ENCODE measurements at regions not wholly inside any gene's neighbourhood (a gene's known extent, or its start where the extent isn't known, plus 50 kb on each side); places are given as distances from the start of the nearest gene placed in this dataset.
"Not testable (repeated sequence)": the region's sequence is repeated elsewhere in the genome, so short reads cannot be mapped to it uniquely, and the experiment has no call there.

DNA sequence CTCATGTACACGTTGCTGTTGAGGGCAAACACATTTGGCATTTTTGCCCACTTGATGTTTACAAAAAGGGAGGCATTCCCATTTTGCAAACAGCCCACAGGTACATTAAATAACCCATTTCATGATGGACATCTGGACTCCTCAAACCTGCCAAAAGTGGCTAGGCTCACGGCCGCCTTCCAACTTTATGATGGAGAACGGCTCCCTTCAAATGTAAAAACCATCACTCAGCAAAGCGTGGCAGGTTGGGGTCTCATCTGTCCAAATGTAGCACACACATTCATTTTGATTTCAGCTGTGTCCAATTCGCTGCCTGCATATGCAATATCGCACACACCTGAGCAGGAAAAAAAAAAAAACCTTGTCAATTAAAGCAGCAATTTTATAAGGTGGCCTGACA, 417.8 kb downstream of the TMEM114 start:
- no peak for DNase-seq
- no peak for ATAC-seq
- intact Hi-C loops (cut with DNase I), result loop anchor here in 1 of 2 donors (5.0 kb wide), 2 partner anchors 905 to 1145 kb away; no protein-coding TSS in a partner anchor

DNA sequence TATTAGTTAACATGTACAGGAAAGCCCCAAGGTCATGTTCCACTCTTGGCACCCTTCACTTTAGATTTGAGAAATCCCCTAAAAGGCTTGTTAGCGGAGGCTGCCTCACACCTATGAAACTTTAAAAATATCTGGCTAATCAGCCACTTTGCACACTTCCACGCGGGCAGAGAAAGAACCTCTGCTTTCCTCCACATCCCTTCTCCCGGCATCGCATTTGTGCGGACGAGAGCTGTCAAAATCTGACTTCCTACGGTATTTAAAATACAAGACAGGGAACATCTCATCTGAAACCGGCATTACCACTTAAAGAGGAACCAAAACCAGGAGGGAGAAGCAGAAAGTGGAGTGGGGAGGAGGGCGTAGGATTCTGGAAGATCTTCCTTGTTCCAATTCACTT, 422.3 kb downstream of the TMEM114 start:
- ATAC-seq (no peak), DNase-seq (no peak)
- intact Hi-C loops (cut with DNase I), result no loop called here

DNA sequence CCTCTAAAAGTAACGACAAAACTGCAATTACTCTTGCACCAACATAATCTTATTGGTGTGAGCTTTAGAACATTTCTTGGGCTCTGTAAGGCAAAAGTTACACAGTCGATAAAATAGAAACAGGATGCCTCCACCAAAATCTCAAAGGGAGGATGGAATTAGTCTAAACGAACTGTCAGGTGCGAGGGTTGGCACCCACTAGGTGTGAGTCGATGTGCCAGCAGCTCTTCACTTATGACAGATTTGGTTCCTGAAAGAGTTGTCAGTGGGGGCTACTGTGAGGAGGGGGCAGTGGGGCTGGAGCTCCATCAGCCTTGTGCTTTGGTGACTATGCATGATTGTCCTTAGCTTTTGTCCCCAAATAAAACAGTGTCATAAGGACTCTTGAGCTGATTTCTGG, 422.9 kb downstream of the TMEM114 start:
- ATAC-seq (no peak), DNase-seq (no peak)
- intact Hi-C loops (cut with DNase I), result no loop called here

DNA sequence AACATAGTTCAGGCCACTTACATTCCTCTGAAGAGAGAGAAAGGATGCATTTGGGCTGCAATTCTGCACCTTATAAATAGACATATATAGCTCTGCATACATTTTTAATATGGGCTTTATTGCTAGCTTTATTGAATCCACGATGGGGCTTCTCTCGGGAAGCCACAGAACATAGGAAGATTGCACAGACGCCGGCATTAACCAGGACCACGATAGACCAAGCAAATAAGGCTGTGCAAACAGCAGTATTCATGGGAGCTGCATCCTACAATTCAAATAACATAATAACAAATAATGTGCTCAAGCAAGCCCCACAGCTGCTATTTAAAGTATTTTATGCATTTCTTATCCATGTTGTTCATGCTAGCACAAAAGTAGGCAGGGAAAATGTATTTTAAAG, 432.3 kb downstream of the TMEM114 start:
- ATAC-seq (no peak), DNase-seq (no peak)
- intact Hi-C loops (cut with DNase I), result no loop called here

DNA sequence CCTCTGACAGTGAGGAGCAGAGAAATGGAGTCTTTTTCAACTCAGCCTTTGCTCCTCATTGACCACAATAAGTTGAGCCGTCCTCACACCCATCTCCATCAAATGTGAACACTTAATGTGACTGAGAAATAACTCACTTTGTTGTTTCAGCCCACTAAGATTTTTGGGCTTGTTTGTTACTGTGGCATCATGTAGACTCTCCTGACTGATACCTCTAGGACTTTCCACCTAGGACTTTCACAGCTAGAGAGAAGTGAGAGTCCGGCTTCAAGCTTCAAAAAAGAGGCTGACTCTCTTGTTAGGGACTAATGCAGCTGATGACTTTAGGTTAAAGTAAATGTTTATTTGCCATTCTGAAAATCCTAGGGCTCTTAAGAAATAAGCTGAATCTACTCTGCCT, 435.0 kb downstream of the TMEM114 start:
- DNase-seq, result no peak
- no peak for ATAC-seq
- intact Hi-C loops (cut with DNase I), result no loop called here

DNA sequence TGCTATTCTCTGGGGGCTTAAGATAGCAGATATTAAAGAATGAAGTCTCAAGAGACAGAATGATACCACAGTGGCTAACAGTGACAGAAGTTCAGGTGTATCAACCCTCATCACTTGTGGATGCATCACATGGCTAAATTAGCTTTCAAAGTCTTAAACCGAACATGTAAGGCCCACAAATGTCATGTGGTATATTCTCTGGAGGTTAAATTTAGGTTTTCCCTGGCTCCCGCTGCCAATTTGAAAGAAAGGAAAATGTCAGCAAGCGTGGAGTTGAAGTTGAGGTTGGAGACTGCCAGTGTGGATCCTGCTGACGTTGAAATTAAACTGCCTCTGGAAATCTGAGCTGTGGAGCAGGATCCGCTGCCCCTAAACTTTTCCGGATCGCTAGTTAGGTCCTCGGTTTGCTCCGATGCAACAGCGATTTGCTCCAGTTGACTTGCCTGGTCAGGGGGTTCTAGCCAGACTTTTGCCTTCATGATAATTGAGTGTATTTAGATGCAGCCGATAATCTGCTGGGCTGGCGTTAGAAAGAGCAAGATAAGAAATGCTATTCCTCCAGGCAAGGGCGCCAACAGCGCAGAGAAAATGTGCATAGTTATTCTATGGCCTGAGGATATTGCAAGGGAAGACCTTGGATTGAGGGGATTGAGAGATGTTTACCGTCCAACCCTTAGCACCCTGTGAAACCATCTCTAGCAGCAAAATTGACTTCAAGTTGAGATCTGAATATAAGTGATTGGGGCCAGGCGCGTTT, 443.9 kb downstream of the TMEM114 start:
- DNase-seq (no peak), ATAC-seq (no peak)
- intact Hi-C loops (cut with DNase I), result no loop called here

DNA sequence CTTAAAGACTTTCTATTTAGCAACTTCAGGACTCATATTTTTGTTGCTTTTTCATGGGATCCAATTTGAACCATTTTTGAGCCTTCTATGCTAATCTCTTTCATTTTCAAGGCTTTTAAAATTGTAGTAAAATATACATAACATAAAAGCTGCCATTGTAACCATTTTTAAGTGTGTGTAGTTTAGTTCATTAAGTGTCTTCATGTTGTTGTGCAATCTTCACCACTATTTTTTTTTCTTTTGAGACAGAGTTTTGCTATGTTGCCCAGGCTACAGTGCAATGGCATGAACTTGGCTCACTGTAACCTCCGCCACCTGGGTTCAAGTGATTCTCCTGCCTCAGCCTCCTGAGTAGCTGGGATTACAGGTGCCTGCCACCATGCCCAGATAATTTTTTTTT, 451.6 kb downstream of the TMEM114 start:
- intact Hi-C loops (cut with DNase I), result no loop called here
- DNase-seq, result no peak
- ATAC-seq, result no peak

DNA sequence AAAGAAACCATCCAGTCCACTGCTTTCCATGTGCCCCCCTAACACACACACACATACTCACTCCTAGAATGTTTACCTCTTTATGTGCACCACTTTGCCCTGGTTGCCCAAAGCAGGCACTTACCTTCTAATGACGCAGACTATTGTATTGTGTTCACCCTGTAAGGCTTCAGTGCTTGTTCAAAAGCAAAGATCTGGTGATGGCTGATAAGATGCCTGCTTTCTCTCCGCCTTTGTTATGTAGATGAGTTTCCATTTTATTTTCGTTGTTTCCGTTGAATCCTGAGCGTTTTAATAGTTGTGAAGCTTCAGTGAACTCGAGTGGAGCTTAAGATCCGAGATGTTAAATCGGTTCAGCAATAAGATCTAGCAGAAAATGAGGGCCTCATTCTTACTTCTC, 452.7 kb downstream of the TMEM114 start:
- DNase-seq (no peak), ATAC-seq (no peak)
- intact Hi-C loops (cut with DNase I), result no loop called here

DNA sequence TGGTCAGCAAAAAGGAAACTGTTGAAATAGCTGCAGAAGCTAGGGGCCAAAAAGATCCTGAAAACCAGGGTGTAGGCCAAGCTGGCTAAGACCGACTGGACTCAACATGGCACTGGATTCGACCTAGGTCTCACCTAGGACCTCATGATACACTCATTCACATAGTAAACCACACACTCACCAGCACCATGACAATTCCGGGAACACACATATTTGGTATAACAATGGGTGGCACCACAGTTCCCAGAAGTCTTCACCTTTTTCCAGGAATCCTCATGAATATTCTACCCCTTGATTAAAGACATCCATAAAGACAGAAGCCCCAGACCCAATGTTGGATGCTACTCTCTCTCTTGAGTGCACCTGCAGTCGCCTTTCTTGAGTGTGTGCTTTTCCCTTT, 460.1 kb downstream of the TMEM114 start:
- intact Hi-C loops (cut with DNase I), result no loop called here
- DNase-seq, result no peak
- no peak for ATAC-seq

DNA sequence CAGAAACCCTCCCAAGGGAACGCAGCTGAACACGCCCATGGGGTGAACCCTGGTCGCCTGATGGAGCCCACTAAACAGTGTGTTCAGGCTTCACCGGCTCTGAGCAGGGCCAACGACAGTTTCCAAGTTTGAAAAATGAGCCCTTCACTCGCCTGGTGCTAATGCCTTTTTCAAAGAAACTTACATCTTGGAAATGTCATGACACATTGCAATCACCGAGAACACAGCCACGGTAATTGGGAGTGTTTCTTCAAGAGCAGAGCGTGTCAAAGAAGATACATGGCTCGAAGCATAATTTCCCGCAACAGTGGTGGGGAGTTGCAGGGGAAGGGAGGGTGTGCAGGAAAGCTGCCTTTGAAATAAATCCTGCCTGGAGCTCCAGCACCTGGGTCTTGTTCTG, 463.2 kb downstream of the TMEM114 start:
- ATAC-seq (no peak), DNase-seq (no peak)
- intact Hi-C loops (cut with DNase I), result no loop called here

DNA sequence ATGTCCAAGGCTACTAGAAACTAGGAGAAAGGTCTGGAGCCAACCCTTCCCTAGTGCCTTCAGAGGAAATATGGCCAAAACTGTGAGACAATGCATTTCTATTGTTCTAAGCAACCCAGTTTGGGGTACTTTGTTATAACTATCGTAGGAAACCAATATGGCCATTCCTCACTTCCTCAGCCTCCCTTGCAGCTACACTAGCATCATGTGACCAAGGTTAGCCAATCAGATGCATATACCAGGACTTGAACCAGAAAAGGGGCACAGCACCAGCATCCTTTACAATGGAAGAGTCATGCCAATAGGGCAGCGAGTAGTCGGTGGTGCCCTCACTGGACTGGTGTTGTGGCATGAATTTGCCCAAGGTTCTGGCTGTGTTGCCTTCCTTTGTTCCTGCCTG, 464.0 kb downstream of the TMEM114 start:
- DNase-seq (no peak), ATAC-seq (no peak)
- intact Hi-C loops (cut with DNase I), result no loop called here

DNA sequence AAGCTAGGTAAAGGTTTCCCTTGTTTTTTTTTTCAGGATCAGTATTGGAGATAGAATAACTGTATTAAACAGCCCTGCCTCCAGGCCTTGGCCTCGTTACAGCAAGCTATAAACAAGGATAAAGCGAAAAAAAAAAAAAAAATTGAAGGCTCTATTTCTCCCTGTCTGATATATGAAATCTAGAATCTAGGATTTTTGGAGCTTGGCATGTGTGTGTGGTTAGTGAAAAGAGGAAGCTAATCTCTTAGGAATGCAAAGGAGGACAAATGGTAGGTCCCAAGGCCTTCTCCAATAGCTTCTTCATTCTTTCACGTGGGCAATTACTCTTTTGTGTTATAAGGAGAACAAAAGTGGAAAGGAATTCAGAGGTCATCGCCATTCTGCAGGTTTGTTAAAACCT, 470.3 kb downstream of the TMEM114 start:
- intact Hi-C loops (cut with DNase I), result no loop called here
- DNase-seq (no peak), ATAC-seq (no peak)

DNA sequence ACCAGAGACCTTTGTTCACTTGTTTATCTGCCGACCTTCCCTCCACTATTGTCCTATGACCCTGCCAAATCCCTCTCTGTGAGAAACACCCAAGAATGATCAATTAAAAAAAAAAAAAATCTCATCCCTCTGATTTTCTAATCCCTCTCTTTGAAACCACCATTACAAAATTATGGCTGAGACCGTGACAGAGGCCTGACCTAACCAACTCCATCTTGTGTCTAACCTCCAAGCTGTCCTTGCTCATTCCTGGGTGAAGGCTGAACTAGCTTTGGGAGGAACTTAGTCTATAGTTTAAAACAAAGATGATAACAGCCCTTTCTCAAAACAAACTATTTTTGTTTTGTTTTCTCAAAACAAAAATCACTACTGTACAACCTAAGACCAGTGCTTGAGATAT, 474.5 kb downstream of the TMEM114 start:
- DNase-seq (no peak), ATAC-seq (no peak)
- intact Hi-C loops (cut with DNase I), result no loop called here

DNA sequence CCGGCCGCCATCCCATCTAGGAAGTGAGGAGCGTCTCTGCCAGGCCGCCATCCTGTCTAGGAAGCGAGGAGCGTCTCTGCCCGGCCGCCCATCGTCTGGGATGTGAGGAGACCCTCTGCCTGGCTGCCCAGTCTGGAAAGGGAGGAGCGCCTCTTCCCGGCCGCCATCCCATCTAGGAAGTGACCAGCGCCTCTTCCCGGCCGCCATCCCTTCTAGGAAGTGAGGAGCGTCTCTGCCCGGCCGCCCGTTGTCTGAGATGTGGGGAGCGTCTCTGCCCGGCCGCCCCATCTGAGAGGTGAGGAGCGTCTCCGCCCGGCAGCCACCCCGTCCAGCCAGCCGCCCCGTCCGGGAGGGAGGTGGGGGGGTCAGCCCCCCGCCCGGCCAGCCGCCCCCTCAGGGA, 475.4 kb downstream of the TMEM114 start:
- DNase-seq; ATAC-seq; intact Hi-C loops (cut with DNase I): not testable (repeated sequence)

DNA sequence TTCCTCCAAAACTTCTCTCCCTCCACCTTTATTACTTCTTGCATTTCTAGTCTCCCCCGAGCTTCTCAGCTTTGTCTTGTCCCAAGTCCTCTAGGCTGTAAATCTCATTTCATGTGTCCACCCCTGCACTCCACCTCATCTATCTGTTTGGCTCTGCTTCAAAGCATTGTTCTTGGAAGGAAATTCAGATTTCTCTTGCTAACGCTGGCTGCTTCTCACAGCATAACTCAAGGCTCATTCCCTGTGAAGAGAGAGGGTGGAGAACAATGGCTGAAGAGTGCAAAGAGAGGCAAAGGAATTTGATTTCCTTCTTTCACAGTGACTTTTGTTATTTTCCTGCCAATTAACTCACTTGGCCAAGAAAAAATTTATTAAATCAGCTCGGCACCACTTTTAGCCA, 476.5 kb downstream of the TMEM114 start:
- DNase-seq (no peak), ATAC-seq (no peak)
- intact Hi-C loops (cut with DNase I), result no loop called here

DNA sequence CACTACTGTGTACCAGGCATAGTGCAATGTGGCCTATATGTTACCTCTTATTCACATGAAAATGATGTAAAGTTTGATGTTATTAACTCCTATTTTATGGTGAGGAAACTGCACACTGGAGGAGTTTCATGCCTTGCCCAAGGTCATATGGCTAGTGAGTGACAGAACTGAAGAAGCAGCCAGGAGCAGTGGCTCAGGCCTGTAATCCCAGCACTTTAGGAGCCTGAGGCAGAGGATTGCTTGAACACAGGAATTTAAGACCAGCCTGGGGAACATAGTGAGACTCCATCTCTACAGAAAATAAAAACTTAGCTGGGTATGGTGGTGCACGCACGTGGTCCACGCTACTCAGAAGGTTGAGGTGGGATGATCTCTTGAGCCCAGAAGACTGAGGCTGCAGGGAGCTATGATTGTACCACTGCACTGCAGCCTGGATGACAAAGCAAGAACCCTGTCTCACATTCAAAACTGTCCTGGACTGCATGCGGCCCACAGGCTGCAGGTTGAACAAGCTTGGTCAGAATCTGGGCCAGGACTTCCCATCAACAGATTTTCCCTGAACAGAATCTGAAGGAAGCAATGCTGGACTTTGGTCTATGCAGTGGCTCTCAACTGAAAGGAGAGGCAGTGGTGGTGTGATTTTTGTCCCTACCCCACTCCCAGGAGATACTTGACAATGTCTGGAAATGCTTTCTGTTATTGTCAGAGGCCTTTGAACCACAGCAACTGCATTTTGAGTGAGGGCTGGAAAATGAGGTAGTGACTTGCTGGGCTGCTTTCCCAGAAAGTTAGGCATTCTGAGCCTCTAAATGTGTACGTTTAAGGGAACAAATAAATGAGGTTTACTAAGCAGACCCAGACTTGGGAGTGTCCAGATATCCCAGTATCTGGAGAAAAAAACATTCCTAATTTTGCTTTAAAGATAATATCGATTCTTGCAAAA, 479.5 kb downstream of the TMEM114 start:
- no peak for DNase-seq
- intact Hi-C loops (cut with DNase I), result no loop called here
- no peak for ATAC-seq

DNA sequence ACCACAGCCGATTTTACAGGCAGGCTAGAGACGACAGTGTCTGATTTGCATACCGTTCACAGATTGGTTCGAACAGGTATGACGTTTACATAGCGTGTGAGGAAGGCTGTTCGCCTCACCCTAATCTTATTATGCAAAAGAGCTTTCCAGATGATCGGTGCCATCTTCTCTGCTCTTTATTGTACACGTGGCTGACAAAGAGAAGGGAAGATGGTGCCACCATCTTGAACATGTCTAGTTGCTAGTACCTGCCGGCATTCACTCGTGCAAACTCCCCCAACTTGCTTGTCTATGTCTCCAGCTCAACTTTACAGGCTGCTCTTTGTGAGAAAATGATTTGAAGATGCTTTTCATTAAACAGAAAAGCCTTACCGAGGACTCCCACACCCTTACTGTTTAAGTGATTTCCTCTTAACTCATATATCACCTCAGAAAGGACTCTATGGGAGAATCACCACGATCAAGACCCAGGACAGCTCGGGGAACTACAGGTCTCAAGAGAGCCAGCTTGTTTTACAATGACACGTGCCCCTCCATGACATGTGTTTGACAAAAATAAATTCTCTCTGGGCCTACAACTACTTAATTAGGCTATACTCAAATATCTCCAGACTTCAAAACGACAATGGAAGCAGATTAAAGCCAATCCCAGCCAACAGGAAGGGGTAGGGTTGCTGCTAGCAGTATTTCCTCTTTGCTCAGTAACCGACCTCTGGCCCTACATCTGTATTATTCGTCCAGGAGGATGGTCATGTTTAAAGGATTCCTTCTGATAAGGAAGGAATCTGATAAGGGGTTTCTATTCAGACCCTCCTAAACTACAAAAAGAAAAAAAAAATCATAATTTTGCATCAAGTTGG, 480.6 kb downstream of the TMEM114 start:
- intact Hi-C loops (cut with DNase I), result no loop called here
- DNase-seq (no peak), ATAC-seq (no peak)

DNA sequence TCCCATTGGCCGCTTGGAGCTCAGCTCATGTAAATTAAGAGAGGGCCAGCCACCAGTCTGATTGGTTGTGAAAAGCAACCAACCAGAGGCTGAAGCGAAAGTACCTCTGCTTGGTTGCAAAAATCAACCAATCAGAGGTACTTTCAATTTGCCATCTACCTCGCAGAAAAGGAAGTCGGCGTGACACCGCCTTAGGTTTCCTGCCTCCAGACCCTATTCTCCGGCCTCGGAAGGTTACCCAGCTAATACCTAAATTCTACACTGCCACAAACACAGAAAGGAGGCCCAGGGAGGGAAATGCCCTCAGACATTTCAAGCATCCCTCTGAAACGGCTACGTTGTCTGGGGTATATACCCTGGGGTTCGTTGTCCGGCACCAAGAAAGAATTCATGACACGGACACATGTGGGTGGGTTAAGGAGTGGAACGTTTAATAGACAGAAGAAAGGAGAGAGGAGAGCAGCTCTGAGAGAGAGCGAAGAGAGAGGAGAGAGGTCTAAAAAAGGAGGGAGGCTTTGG, 481.3 kb downstream of the TMEM114 start:
- ATAC-seq (no peak), DNase-seq (no peak)
- intact Hi-C loops (cut with DNase I), result no loop called here

DNA sequence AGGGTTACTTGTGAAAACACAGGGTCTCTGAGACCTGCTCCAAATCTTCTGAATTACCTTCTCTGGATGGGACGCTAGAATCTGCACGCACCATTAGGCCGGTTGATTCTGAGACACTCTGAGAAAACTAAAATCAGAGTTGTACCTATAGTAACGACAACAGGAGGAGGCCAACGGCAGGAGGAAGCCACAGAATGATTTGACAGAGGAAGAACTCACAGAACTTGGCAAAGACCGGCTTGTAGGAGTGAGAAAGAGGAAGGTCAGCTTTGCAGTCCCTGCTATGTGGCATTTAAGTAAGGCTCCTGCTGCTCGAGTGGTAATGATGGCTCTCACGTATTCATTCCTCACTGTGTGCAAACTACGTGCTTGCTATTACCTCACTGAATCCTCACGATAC, 483.0 kb downstream of the TMEM114 start:
- intact Hi-C loops (cut with DNase I), result no loop called here
- ATAC-seq, result no peak
- DNase-seq, result no peak
